ENCODE measurements at regions not wholly inside any gene's neighbourhood (a gene's known extent, or its start where the extent isn't known, plus 50 kb on each side); places are given as distances from the start of the nearest gene placed in this dataset.

DNA sequence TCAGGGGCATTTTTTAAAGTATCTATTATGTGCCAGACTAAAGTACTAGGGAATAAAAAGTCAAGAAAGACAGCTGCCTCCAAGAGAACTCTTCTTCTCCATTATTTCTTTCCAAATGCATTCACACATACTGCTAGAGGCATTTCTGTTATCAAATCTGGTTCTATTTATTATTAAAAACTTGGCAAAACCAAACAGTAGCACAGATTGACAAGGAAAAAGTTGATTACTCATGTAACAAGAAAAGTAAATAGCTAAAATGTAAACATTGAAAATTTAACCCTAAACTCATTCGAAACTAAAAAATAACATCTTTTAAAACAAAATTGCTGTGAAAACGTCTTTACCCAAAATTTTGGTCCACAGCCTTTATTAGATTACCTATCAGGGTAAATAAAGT is 132.9 kb upstream of the GUCY1A2 start:
- DNase-seq (ENCODE audit: low read depth) = no peak

- no peak for DNase-seq (ENCODE audit: low read depth)
Measured at GRCh38 chr11:107140983-107141382, 122.7 kb upstream of the GUCY1A2 start.

GRCh38 chr11:107139396-107139795 is 121.1 kb upstream of the GUCY1A2 start:
- DNase-seq (ENCODE audit: low read depth) = no peak

DNA sequence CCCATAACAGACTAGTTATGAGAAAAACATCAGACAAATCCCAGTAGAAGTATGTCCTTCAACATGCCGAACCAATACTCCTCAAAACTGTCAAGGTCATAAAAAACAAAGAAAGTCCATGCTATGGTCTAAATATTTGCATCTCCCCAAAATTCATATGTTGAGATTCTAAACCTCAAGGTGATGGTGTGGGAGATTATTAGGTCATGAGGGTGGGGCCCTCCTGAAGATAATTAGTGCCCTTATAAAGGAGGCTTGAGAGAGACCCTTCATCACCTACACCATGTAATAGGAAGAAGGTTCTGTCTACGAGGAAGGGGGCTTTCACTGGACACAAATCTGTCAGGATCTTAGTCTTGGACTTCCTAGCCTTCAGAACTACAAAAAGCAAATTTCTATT is 118.6 kb upstream of the GUCY1A2 start:
- DNase-seq (ENCODE audit: low read depth) = no peak

- DNase-seq (ENCODE audit: low read depth) = no peak
Measured at GRCh38 chr11:107131756-107132155, 113.5 kb upstream of the GUCY1A2 start.

DNA sequence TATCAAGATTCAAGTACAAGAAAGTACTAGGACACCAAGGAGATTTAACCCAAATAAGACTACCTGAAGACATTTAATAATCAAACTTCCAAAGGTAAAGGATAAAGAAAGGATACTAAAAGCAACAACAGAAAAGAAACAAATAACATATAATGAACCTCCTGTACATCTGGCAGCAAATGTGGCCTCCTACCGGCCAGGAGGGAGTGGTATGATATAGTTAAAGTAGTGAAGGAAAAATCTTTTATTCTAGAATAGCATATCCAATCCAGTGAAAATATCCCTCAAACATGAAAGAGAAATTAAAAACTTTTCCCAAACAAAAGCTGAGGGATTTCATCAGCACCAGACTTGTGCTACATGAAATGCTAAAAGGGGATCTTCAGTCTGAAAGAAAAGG is 104.7 kb upstream of the GUCY1A2 start:
- no peak for DNase-seq (ENCODE audit: low read depth)

DNA sequence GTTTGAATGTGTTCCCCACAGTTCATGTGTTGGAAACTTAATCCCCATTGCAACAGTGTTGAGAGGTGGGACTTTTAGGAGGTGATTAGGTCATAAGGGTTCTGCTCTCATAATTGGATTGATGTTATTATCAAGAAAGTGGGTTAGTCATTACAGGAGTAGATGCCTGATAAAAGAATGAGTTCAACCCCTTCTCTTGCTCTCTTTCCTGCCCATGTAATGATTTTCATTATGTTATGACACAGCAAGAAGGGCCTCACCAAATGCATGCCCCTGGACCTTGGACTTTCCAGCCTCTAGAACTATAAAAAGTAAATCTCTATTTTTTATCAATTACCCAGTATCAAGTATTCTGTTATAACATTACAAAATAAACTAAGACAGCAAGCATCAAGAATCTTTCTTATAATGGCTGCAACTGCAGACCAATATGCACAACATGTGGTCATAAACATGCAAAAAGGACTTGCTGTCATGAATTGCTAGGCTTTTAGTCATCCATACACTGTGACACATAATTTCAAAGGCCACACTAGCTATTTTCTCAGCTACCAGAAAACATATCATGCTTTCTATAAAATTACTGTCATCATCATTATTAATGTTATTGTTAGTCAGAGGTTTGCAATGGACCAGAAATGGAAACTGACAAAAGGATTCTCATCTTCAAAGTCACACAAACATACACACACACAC is 99.9 kb upstream of the GUCY1A2 start:
- no peak for DNase-seq (ENCODE audit: low read depth)

GRCh38 chr11:107116358-107116757 is 98.1 kb upstream of the GUCY1A2 start:
- DNase-seq (ENCODE audit: low read depth) = no peak

GRCh38 chr11:107102692-107103477 is 84.6 kb upstream of the GUCY1A2 start:
- no peak for DNase-seq (ENCODE audit: low read depth)

- no peak for DNase-seq (ENCODE audit: low read depth)
Measured at GRCh38 chr11:107092667-107093066, 74.4 kb upstream of the GUCY1A2 start.

- no peak for DNase-seq (ENCODE audit: low read depth)
Measured at GRCh38 chr11:107078375-107078774, 60.1 kb upstream of the GUCY1A2 start.

- no peak for DNase-seq (ENCODE audit: low read depth)
Measured at GRCh38 chr11:107076832-107077231, 58.6 kb upstream of the GUCY1A2 start.

DNA sequence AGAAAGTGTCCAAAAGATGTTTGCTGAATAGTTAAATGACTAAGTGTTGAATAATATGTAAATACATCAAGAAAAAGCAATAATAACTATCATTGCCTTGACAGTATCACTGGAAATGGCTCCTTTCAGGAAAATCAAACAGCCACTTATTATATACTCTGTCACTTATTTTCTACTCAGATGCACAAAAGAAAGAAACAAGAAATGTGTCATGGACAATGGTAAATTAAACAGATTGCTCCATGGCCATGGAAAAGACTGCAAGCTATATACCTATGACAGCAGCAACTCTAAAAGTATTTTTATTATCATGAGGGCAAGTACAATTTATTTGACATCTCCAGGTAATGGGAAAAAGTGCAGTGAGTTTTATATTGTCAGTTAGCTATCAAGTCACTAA is 52.9 kb upstream of the GUCY1A2 start:
- no peak for DNase-seq (ENCODE audit: low read depth)

All from myocyte (in vitro differentiated cells).